Neural cell (in vitro differentiated cells): ENCODE measurements at regions not wholly inside any gene's neighbourhood (a gene's known extent, or its start where the extent isn't known, plus 50 kb on each side); places are given as distances from the start of the nearest gene placed in this dataset.

ENCODE experiments used
- H2AFZ ChIP-seq: fragments of 200-600, 300-800 bp; sonication (generic), shearing (Covaris generic); 2 replicates; pipeline ENCODE4 v1.6.0; 2014; ENCODE audit warnings: low read depth, mild to moderate bottlenecking, antibody characterized with exemption, low read length, moderate library complexity
- H3F3A ChIP-seq: fragments of 200-600 bp; shearing (Covaris generic); 2 replicates; pipeline ENCODE4 v1.6.1; 2016; ENCODE audit warnings: mild to moderate bottlenecking, moderate library complexity, mixed read lengths, antibody characterized with exemption, low read length; ENCODE audit not compliant: insufficient read depth, poor library complexity, severe bottlenecking
- H3K27ac ChIP-seq: fragments of 200-600, 300-800 bp; sonication (generic), shearing (Covaris generic); 2 replicates; pipeline ENCODE4 v1.5.1; 2014; ENCODE audit warnings: mild to moderate bottlenecking, low read length, moderate library complexity
- H3K27me3 ChIP-seq: fragments of 300-800, 200-600 bp; sonication (generic), shearing (Covaris generic); 2 replicates; pipeline ENCODE4 v1.6.0; 2014; ENCODE audit warnings: mild to moderate bottlenecking, low read depth, low read length, moderate library complexity; ENCODE audit not compliant: insufficient read depth
- H3K36me3 ChIP-seq: fragments of 300-800, 200-600 bp; sonication (generic), shearing (Covaris generic); 2 replicates; pipeline ENCODE4 v1.5.1; 2014; ENCODE audit warnings: mild to moderate bottlenecking, antibody characterized with exemption, low read length, moderate library complexity; ENCODE audit not compliant: insufficient read depth
- H3K4me2 ChIP-seq: fragments of 300-800, 200-600 bp; sonication (generic), shearing (Covaris generic); 2 replicates; pipeline ENCODE4 v1.6.0; 2014; ENCODE audit warnings: mild to moderate bottlenecking, low read length
- H3K4me3 ChIP-seq: fragments of 300-800, 200-600 bp; sonication (generic), shearing (Covaris generic); 2 replicates; pipeline ENCODE4 v1.5.1; 2014; ENCODE audit warnings: mild to moderate bottlenecking, low read length, moderate library complexity
- H3K79me2 ChIP-seq: fragments of 200-600 bp; shearing (Covaris generic); replicated peaks from 2 replicates; pipeline ENCODE4 v1.6.0; 2014; ENCODE audit warnings: mild to moderate bottlenecking, low read length, moderate library complexity; ENCODE audit not compliant: insufficient read depth
- H3K9ac ChIP-seq: fragments of 300-800, 200-600 bp; sonication (generic), shearing (Covaris generic); 2 replicates; pipeline ENCODE4 v1.6.1; 2016; ENCODE audit warnings: mild to moderate bottlenecking, low read length, mixed read lengths
- H3K9me2 ChIP-seq: fragments of 200-600 bp; shearing (Covaris generic); 2 replicates; pipeline ENCODE4 v1.6.1; 2016; ENCODE audit warnings: mild to moderate bottlenecking, low read length, mixed read lengths; ENCODE audit not compliant: insufficient read depth
- H3K9me3 ChIP-seq: fragments of 200-600, 300-800 bp; sonication (generic), shearing (Covaris generic); 2 replicates; pipeline ENCODE4 v1.6.1; 2016; ENCODE audit warnings: mild to moderate bottlenecking, mixed run types, low read length, moderate library complexity, mixed read lengths
- H4K20me1 ChIP-seq: fragments of 200-600 bp; shearing (Covaris generic); 2 replicates; pipeline ENCODE4 v1.6.1; 2016; ENCODE audit warnings: mild to moderate bottlenecking, mixed run types; ENCODE audit not compliant: insufficient read depth
- EP300 ChIP-seq: fragments of 450-650 bp; conservative IDR thresholded peaks from 2 replicates; pipeline ENCODE4 v1.6.1; 2014; ENCODE audit warnings: antibody characterized with exemption, mild to moderate bottlenecking, moderate library complexity; ENCODE audit not compliant: poor library complexity, severe bottlenecking
- EZH2 ChIP-seq: fragments of 200-600, 300-800 bp; shearing (Covaris generic), sonication (generic); IDR thresholded peaks from 2 replicates; pipeline ENCODE4 v1.6.1; 2014; ENCODE audit warnings: antibody characterized with exemption, low read length, borderline replicate concordance, mild to moderate bottlenecking; ENCODE audit not compliant: insufficient read depth, poor library complexity, severe bottlenecking
- MXI1 ChIP-seq: fragments of 450-650 bp; conservative IDR thresholded peaks from 2 replicates; pipeline ENCODE4 v1.6.1; 2014; ENCODE audit warnings: antibody characterized with exemption, mild to moderate bottlenecking; ENCODE audit not compliant: poor library complexity, severe bottlenecking
- POLR2AphosphoS5 ChIP-seq: IDR thresholded peaks from 2 replicates; pipeline ENCODE4 v1.6.1; 2012
- RAD21 ChIP-seq: fragments of 450-650 bp; conservative IDR thresholded peaks from 2 replicates; pipeline ENCODE4 v1.6.1; 2014; ENCODE audit warnings: antibody characterized with exemption, mild to moderate bottlenecking, moderate library complexity
- SMC3 ChIP-seq: fragments of 450-650 bp; conservative IDR thresholded peaks from 2 replicates; pipeline ENCODE4 v1.6.1; 2014; ENCODE audit warnings: antibody characterized with exemption, mild to moderate bottlenecking, moderate library complexity; ENCODE audit not compliant: poor library complexity
- TAF1 ChIP-seq: IDR thresholded peaks from 2 replicates; pipeline ENCODE4 v1.6.1; 2012; ENCODE audit warnings: low read depth
- TF ChIP-seq, protein P1 (sequence below): IDR thresholded peaks from 2 replicates; pipeline ENCODE4 v1.6.1; 2012; ENCODE audit warnings: borderline replicate concordance
- TF ChIP-seq, protein P2 (sequence below): fragments of 450-650 bp; IDR thresholded peaks from 2 replicates; pipeline ENCODE4 v1.5.1; 2014; ENCODE audit warnings: antibody characterized with exemption, mild to moderate bottlenecking, moderate library complexity; ENCODE audit not compliant: poor library complexity, severe bottlenecking

GRCh38 chr4:33966808-33967207 is 2277.5 kb downstream of the ARAP2 start:
- no peak overlapping the region for H3K27ac ChIP-seq
- H3K79me2 ChIP-seq, result no peaks in the 10 kb centered on the region
- no peaks in the 10 kb centered on the region for H3K27me3 ChIP-seq
- H3K4me2 ChIP-seq, result no peak overlapping the region
- TF ChIP-seq EZH2 (no peak), POLR2AphosphoS5 (no peak), EP300 (no peak), RAD21 (no peak), SMC3 (no peak), MXI1 (no peak), TAF1 (no peak)
- TF ChIP-seq, protein P1, sequence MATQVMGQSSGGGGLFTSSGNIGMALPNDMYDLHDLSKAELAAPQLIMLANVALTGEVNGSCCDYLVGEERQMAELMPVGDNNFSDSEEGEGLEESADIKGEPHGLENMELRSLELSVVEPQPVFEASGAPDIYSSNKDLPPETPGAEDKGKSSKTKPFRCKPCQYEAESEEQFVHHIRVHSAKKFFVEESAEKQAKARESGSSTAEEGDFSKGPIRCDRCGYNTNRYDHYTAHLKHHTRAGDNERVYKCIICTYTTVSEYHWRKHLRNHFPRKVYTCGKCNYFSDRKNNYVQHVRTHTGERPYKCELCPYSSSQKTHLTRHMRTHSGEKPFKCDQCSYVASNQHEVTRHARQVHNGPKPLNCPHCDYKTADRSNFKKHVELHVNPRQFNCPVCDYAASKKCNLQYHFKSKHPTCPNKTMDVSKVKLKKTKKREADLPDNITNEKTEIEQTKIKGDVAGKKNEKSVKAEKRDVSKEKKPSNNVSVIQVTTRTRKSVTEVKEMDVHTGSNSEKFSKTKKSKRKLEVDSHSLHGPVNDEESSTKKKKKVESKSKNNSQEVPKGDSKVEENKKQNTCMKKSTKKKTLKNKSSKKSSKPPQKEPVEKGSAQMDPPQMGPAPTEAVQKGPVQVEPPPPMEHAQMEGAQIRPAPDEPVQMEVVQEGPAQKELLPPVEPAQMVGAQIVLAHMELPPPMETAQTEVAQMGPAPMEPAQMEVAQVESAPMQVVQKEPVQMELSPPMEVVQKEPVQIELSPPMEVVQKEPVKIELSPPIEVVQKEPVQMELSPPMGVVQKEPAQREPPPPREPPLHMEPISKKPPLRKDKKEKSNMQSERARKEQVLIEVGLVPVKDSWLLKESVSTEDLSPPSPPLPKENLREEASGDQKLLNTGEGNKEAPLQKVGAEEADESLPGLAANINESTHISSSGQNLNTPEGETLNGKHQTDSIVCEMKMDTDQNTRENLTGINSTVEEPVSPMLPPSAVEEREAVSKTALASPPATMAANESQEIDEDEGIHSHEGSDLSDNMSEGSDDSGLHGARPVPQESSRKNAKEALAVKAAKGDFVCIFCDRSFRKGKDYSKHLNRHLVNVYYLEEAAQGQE, result no peak
- TF ChIP-seq, protein P2, sequence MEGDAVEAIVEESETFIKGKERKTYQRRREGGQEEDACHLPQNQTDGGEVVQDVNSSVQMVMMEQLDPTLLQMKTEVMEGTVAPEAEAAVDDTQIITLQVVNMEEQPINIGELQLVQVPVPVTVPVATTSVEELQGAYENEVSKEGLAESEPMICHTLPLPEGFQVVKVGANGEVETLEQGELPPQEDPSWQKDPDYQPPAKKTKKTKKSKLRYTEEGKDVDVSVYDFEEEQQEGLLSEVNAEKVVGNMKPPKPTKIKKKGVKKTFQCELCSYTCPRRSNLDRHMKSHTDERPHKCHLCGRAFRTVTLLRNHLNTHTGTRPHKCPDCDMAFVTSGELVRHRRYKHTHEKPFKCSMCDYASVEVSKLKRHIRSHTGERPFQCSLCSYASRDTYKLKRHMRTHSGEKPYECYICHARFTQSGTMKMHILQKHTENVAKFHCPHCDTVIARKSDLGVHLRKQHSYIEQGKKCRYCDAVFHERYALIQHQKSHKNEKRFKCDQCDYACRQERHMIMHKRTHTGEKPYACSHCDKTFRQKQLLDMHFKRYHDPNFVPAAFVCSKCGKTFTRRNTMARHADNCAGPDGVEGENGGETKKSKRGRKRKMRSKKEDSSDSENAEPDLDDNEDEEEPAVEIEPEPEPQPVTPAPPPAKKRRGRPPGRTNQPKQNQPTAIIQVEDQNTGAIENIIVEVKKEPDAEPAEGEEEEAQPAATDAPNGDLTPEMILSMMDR, result no peak
- no peaks in the 10 kb centered on the region for H3F3A ChIP-seq
- no peaks in the 10 kb centered on the region for H4K20me1 ChIP-seq
- no peak overlapping the region for H3K9ac ChIP-seq
- H2AFZ ChIP-seq, result no peak overlapping the region
- H3K9me3 ChIP-seq, result no peaks in the 10 kb centered on the region
- no peaks in the 10 kb centered on the region for H3K9me2 ChIP-seq
- H3K4me3 ChIP-seq, result no peak overlapping the region
- no peaks in the 10 kb centered on the region for H3K36me3 ChIP-seq

DNA sequence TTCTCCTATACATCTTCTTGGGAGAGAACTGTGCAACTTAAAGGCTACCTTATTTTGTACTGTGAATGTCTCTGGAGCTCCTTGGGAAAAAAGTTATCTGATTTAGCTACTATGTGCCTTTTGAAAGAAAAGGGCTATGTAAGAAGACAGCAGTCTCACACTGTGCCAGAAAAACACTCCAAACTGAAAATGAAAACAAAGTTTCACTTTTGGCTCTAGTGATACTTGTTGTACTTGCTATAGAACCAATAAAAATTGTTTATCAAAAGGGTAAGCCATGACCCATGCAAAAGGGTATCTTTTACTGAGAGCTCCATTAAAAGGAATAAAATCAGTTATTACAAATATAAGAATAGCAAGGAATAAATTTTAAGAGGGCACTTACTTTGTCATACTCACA is 2270.0 kb downstream of the ARAP2 start:
- TF ChIP-seq, protein P1, result no peak
- TF ChIP-seq MXI1, result no peak
- TF ChIP-seq EZH2, result no peak
- no peak for TF ChIP-seq EP300
- no peak for TF ChIP-seq RAD21
- TF ChIP-seq SMC3, result no peak
- no peak for TF ChIP-seq POLR2AphosphoS5
- TF ChIP-seq, protein P2, result no peak
- no peak for TF ChIP-seq TAF1
- Histone ChIP-seq H3K36me3 (no peaks in the 10 kb centered on the region), H3K27me3 (no peaks in the 10 kb centered on the region)

More for the DNA sequence above, 2270.0 kb downstream of the ARAP2 start:
- no peaks in the 10 kb centered on the region for H3K9me3 ChIP-seq
- no peak overlapping the region for H3K27ac ChIP-seq
- no peaks in the 10 kb centered on the region for H3F3A ChIP-seq
- H3K9me2 ChIP-seq, result no peaks in the 10 kb centered on the region
- H3K79me2 ChIP-seq, result no peaks in the 10 kb centered on the region
- no peak overlapping the region for H3K4me3 ChIP-seq
- no peaks in the 10 kb centered on the region for H4K20me1 ChIP-seq
- no peak overlapping the region for H3K4me2 ChIP-seq
- no peak overlapping the region for H3K9ac ChIP-seq
- H2AFZ ChIP-seq, result no peak overlapping the region
